Thyroid gland (tissue), 4 donors: ENCODE measurements at regions not wholly inside any gene's neighbourhood (a gene's known extent, or its start where the extent isn't known, plus 50 kb on each side); places are given as distances from the start of the nearest gene placed in this dataset.
"Not testable (repeated sequence)": the region's sequence is repeated elsewhere in the genome, so short reads cannot be mapped to it uniquely, and the experiment has no call there.

ENCODE experiments used
- DNase-seq, 2 donors: peaks; one replicate each; pipeline ENCODE4 v3.0.0-alpha.2; 2019
- H3K27ac ChIP-seq, 3 donors: fragments of 200-600 bp; sonication (generic); 1 replicate in 2 of 3; 2 replicates in 1 of 3; pipeline ENCODE4 v1.5.1; 2016 to 2019; ENCODE audit warnings: mild to moderate bottlenecking in 1 of 3, moderate library complexity in 1 of 3
- H3K27me3 ChIP-seq: fragments of 200-600 bp; sonication (generic); one replicate; pipeline ENCODE4 v1.5.1; 2019
- H3K36me3 ChIP-seq, 2 donors: fragments of 200-600 bp; sonication (generic); one replicate each; pipeline ENCODE4 v1.5.1; 2016 to 2019
- H3K4me1 ChIP-seq, 2 donors: fragments of 200-600 bp; sonication (generic); one replicate each; pipeline ENCODE4 v1.5.1; 2017 to 2019
- H3K4me3 ChIP-seq, 3 donors: fragments of 200-600 bp; sonication (generic); replicated peaks in 1 of 3; 1 replicate in 2 of 3; 2 replicates in 1 of 3; pipeline ENCODE4 v1.5.1; 2016; ENCODE audit warnings: mild to moderate bottlenecking in 1 of 3
- H3K9me3 ChIP-seq: fragments of 200-600 bp; sonication (generic); one replicate; pipeline ENCODE4 v1.5.1; 2017
- POLR2A ChIP-seq, 2 donors: fragments of 450-650 bp; IDR thresholded peaks; one replicate each; pipeline ENCODE4 v1.6.1; 2017; ENCODE audit warnings: antibody characterized with exemption in 2 of 2, mild to moderate bottlenecking in 2 of 2, moderate library complexity in 1 of 2
- WGBS, 2 donors: methylation state at CpG; one replicate each; pipeline ENCODE4 v1.1.5; 2017; 5-methylcytosine and 5-hydroxymethylcytosine counted together
- intact Hi-C: fragments of 100-400 bp; cut with DNase I; formaldehyde crosslinking; loops from one replicate; pipeline ENCODE4 v1.15.1; 2023
- TF ChIP-seq, protein P1 (sequence below), 6 experiments: fragments of 200-600 bp in 3 of 6; fragments of 450-650 bp in 3 of 6; sonication (generic) in 3 of 6; IDR thresholded peaks; one replicate each; pipeline ENCODE4 v1.5.1; 2016 to 2019; ENCODE audit warnings: antibody characterized with exemption in 6 of 6, mild to moderate bottlenecking in 2 of 6, inconsistent platforms in 1 of 6, moderate library complexity in 1 of 6

DNA sequence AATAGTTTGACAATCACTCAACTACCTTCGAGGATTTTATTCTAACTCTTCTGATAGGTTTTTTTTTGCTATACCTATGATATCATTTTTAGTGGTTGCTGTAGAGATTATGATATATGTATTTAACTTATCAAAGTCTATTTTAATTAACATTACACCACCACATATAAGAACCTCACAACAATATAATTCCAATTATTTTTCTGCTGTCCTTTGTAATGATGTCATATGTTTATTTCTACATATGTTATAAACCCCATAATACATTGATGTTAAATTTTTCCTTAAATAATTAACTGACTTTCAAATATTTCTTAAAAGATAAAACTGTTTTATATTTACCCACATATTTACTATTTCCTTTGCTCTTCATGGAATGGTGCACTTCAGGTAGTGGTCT is 103.4 kb upstream of the KITLG start:
- no peaks in the 10 kb centered on the region for H3K36me3 ChIP-seq
- no peak for DNase-seq
- WGBS, 2 donors, result 85 to 98% methylated on average over 1 of the region's 1 CpG
- H3K4me1 ChIP-seq, result no peaks in the 10 kb centered on the region
- intact Hi-C loops, result no loop called here
- H3K9me3 ChIP-seq, result no peaks in the 10 kb centered on the region
- H3K4me3 ChIP-seq, result no peak overlapping the region
- no peaks in the 10 kb centered on the region for H3K27me3 ChIP-seq
- H3K27ac ChIP-seq, result no peak overlapping the region
- no peak for TF ChIP-seq POLR2A (IDR thresholded peaks at IDR 0.05)
- TF ChIP-seq, protein P1, sequence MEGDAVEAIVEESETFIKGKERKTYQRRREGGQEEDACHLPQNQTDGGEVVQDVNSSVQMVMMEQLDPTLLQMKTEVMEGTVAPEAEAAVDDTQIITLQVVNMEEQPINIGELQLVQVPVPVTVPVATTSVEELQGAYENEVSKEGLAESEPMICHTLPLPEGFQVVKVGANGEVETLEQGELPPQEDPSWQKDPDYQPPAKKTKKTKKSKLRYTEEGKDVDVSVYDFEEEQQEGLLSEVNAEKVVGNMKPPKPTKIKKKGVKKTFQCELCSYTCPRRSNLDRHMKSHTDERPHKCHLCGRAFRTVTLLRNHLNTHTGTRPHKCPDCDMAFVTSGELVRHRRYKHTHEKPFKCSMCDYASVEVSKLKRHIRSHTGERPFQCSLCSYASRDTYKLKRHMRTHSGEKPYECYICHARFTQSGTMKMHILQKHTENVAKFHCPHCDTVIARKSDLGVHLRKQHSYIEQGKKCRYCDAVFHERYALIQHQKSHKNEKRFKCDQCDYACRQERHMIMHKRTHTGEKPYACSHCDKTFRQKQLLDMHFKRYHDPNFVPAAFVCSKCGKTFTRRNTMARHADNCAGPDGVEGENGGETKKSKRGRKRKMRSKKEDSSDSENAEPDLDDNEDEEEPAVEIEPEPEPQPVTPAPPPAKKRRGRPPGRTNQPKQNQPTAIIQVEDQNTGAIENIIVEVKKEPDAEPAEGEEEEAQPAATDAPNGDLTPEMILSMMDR (IDR thresholded peaks at IDR 0.05), result no peak

GRCh38 chr12:88681271-88681670 is 101.0 kb upstream of the KITLG start:
- DNase-seq, result no peak
- TF ChIP-seq, protein P1 (IDR thresholded peaks at IDR 0.05), result no peak
- TF ChIP-seq POLR2A (IDR thresholded peaks at IDR 0.05), result no peak
- Histone ChIP-seq H3K27ac (no peak overlapping the region), H3K27me3 (no peaks in the 10 kb centered on the region), H3K36me3 (no peaks in the 10 kb centered on the region), H3K9me3 (no peaks in the 10 kb centered on the region), H3K4me3 (no peak overlapping the region), H3K4me1 (no peaks in the 10 kb centered on the region)
- intact Hi-C loops, result no loop called here
- WGBS, 2 donors, result 100% methylated on average over 1 of the region's 1 CpG

GRCh38 chr12:88677464-88677863 is 97.2 kb upstream of the KITLG start:
- DNase-seq, result no peak
- Histone ChIP-seq H3K36me3 (no peaks in the 10 kb centered on the region), H3K27ac (no peak overlapping the region), H3K9me3 (no peaks in the 10 kb centered on the region), H3K4me3 (no peak overlapping the region), H3K27me3 (no peaks in the 10 kb centered on the region), H3K4me1 (no peaks in the 10 kb centered on the region)
- TF ChIP-seq POLR2A (IDR thresholded peaks at IDR 0.05), result no peak
- TF ChIP-seq, protein P1 (IDR thresholded peaks at IDR 0.05), result no peak
- intact Hi-C loops, result no loop called here

DNA sequence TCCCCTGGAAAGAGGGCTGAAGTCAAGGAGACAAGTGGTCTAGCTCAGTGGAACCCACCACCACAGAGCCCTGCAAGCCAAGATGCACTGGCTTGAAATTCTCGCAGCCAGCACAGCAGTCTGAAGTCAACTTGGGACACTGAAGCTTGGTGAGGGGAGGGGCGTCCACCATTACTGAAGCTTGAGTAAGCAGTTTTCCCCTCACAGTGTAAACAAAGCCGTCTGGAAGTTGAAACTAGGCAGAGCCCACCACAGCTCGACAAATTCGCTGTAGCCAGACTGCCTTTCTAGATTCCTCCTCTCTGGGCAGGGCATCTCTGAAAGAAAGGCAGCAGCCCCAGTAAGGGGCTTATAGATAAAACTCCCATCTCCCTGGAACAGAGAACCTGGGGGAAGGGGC is 87.3 kb upstream of the KITLG start:
- 24 to 32% methylated on average over 5 of the region's 5 CpGs for WGBS, 2 donors
- H3K9me3 ChIP-seq, H3K4me3 ChIP-seq, H3K27me3 ChIP-seq, H3K4me1 ChIP-seq, H3K36me3 ChIP-seq, intact Hi-C loops, H3K27ac ChIP-seq, DNase-seq: not testable (repeated sequence)

DNA sequence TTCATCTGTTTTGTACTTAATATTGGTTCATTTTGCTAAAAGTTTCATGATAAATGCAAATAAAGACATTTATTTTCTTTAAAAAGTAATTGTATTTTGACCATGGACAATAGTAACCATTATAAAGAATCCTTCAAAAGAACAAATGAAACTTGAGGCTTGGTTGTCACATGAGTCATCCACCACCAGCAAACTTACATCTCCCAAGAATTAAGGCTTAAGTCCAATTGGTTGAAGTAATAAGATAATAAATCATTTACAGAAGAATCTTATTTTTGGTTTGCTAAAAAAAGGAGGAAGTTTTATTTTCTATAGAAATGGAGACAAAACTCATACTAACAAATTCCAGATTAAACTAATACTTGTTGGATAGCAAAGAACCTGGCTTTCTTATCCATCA is 84.8 kb upstream of the KITLG start:
- Histone ChIP-seq H3K4me1 (no peaks in the 10 kb centered on the region), H3K36me3 (no peaks in the 10 kb centered on the region), H3K27ac (no peak overlapping the region), H3K9me3 (no peaks in the 10 kb centered on the region), H3K4me3 (no peak overlapping the region), H3K27me3 (no peaks in the 10 kb centered on the region)
- intact Hi-C loops, result no loop called here
- no peak for DNase-seq
- TF ChIP-seq, protein P1 (IDR thresholded peaks at IDR 0.05), result no peak
- TF ChIP-seq POLR2A (IDR thresholded peaks at IDR 0.05), result no peak

DNA sequence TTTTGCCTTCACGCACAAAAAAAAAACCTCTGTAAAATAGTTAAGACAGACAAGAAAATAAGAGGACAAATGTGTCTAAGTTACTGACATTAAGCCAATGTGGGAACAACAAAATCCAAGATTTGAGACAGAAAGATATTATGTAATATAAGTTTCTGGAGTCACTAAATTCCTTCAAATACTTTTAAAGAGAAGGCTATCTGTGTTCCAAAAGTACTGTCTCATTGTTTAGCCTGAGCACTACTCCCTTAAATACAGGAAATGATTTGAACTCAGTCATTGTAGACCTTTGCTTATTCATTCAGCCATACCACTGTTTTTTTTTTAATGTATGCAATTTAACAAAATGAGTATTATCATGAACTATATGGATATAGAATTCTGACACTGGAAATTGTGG is 82.7 kb upstream of the KITLG start:
- H3K9me3 ChIP-seq, result no peaks in the 10 kb centered on the region

More for the DNA sequence above, 82.7 kb upstream of the KITLG start:
- Histone ChIP-seq H3K27me3 (no peaks in the 10 kb centered on the region), H3K36me3 (no peaks in the 10 kb centered on the region), H3K4me1 (no peaks in the 10 kb centered on the region), H3K27ac (no peak overlapping the region), H3K4me3 (no peak overlapping the region)
- TF ChIP-seq POLR2A (IDR thresholded peaks at IDR 0.05), result no peak
- TF ChIP-seq, protein P1 (IDR thresholded peaks at IDR 0.05), result no peak
- DNase-seq, result no peak
- intact Hi-C loops, result no loop called here
- WGBS, 2 donors, result 79 to 92% methylated on average over 1 of the region's 1 CpG
